Naive thymus-derived CD8-positive, alpha-beta T cell (primary cell): ENCODE measurements at regions not wholly inside any gene's neighbourhood (a gene's known extent, or its start where the extent isn't known, plus 50 kb on each side); places are given as distances from the start of the nearest gene placed in this dataset.

ENCODE experiments used
- ATAC-seq, 2 donors: fragments of 150-1000 bp; cut with Tn5 transposase in 1 of 2; sonication (Bioruptor Pico), chemical (Tn5 transposase) in 1 of 2; 1 replicate in 1 of 2; 2 replicates in 1 of 2; pipeline ENCODE4 v1.10.0; 2021; ENCODE audit warnings: mild to moderate bottlenecking in 2 of 2, moderate library complexity in 2 of 2
- POLR2A ChIA-PET: fragments of 350-600 bp; sonication (Branson Sonifier 250); formaldehyde crosslinking; loops from one replicate; lab custom pipeline; 2021; ENCODE audit warnings: antibody characterized with exemption; lab: Charles Lee
- DNase-seq, 10 donors: peaks; one replicate each; pipeline versions ENCODE4 v3.0.0 to v3.0.0-alpha.2; 2020 to 2022
- H3K27ac Mint-ChIP-seq, 10 donors: one replicate each; pipeline ENCODE4 v1.8.0; 2020 to 2022; ENCODE audit warnings: mild to moderate bottlenecking in 10 of 10, mixed read lengths in 10 of 10, moderate library complexity in 4 of 10, inconsistent platforms in 1 of 10
- H3K27me3 Mint-ChIP-seq, 5 donors: one replicate each; pipeline ENCODE4 v1.8.0; 2021 to 2022; ENCODE audit warnings: mixed read lengths in 5 of 5
- H3K36me3 Mint-ChIP-seq, 3 donors: one replicate each; pipeline ENCODE4 v1.8.0; 2020 to 2022; ENCODE audit warnings: mixed read lengths in 3 of 3, mild to moderate bottlenecking in 2 of 3, inconsistent platforms in 1 of 3
- H3K4me1 Mint-ChIP-seq, 4 donors: one replicate each; pipeline ENCODE4 v1.8.0; 2021 to 2022; ENCODE audit warnings: mixed read lengths in 4 of 4
- H3K4me3 Mint-ChIP-seq, 10 donors: one replicate each; pipeline ENCODE4 v1.8.0; 2020 to 2022; ENCODE audit warnings: mild to moderate bottlenecking in 10 of 10, mixed read lengths in 10 of 10, moderate library complexity in 6 of 10, inconsistent platforms in 1 of 10
- H3K9me3 Mint-ChIP-seq, 9 donors: one replicate each; pipeline ENCODE4 v1.8.0; 2020 to 2022; ENCODE audit warnings: mixed read lengths in 9 of 9, mild to moderate bottlenecking in 3 of 9, inconsistent platforms in 1 of 9, moderate library complexity in 1 of 9

- no peak overlapping the region for H3K4me3 Mint-ChIP-seq
- H3K4me1 Mint-ChIP-seq = peaks cover 0 to 20% (median 8%) of the 10 kb centered on the region in 4 donors
- no peaks in the 10 kb centered on the region for H3K36me3 Mint-ChIP-seq
- POLR2A ChIA-PET = no interaction called here
- ATAC-seq = no peak
- no peaks in the 10 kb centered on the region for H3K9me3 Mint-ChIP-seq
- DNase-seq = no peak
- H3K27me3 Mint-ChIP-seq = peaks cover 0 to 4% (median 0%) of the 10 kb centered on the region in 5 donors
- H3K27ac Mint-ChIP-seq = no peak overlapping the region
These were observed 89.6 kb downstream of the ELAPOR2 start for GRCh38 chr7:86969865-86970264.

GRCh38 chr7:86968618-86969017, 90.8 kb downstream of the ELAPOR2 start:
- H3K27me3 Mint-ChIP-seq = peaks cover 0 to 6% (median 0%) of the 10 kb centered on the region in 5 donors
- DNase-seq = no peak
- peak overlapping the region in 1 of 10 donors; percentile 44 for H3K27ac Mint-ChIP-seq
- H3K9me3 Mint-ChIP-seq = no peaks in the 10 kb centered on the region
- peaks cover 0 to 20% (median 8%) of the 10 kb centered on the region in 4 donors for H3K4me1 Mint-ChIP-seq
- POLR2A ChIA-PET = no interaction called here
- no peaks in the 10 kb centered on the region for H3K36me3 Mint-ChIP-seq
- H3K4me3 Mint-ChIP-seq = no peak overlapping the region
- ATAC-seq = no peak

- POLR2A ChIA-PET = no interaction called here
- no peak for ATAC-seq
- Mint-ChIP-seq H3K27ac (peak overlapping the region in 1 of 10 donors; percentile 7), H3K4me1 (peaks cover 0 to 11% (median 6%) of the 10 kb centered on the region in 4 donors), H3K27me3 (peaks cover 0 to 7% (median 0%) of the 10 kb centered on the region in 5 donors), H3K9me3 (no peaks in the 10 kb centered on the region), H3K36me3 (no peaks in the 10 kb centered on the region), H3K4me3 (peak overlapping the region in 1 of 10 donors; percentile 44)
- DNase-seq = no peak
These were observed 92.5 kb downstream of the ELAPOR2 start for GRCh38 chr7:86966916-86967315.

- H3K36me3 Mint-ChIP-seq = peaks cover 0 to 2% (median 0%) of the 10 kb centered on the region in 3 donors
- DNase-seq = no peak
- no peak overlapping the region for H3K27ac Mint-ChIP-seq
- H3K27me3 Mint-ChIP-seq = peaks cover 0 to 8% (median 5%) of the 10 kb centered on the region in 5 donors
- no peaks in the 10 kb centered on the region for H3K9me3 Mint-ChIP-seq
- POLR2A ChIA-PET = no interaction called here
- H3K4me3 Mint-ChIP-seq = no peak overlapping the region
- peaks cover 0 to 6% (median 2%) of the 10 kb centered on the region in 4 donors for H3K4me1 Mint-ChIP-seq
- no peak for ATAC-seq
These were observed 93.7 kb downstream of the ELAPOR2 start for GRCh38 chr7:86965727-86966120.

- Mint-ChIP-seq H3K4me1 (peaks cover 0 to 5% (median 1%) of the 10 kb centered on the region in 4 donors), H3K4me3 (no peak overlapping the region), H3K27me3 (peaks cover 0 to 9% (median 5%) of the 10 kb centered on the region in 5 donors), H3K36me3 (peaks cover 0 to 2% (median 0%) of the 10 kb centered on the region in 3 donors), H3K9me3 (no peaks in the 10 kb centered on the region), H3K27ac (no peak overlapping the region)
- DNase-seq = no peak
- ATAC-seq = no peak
- POLR2A ChIA-PET = no interaction called here
These were observed 94.3 kb downstream of the ELAPOR2 start for GRCh38 chr7:86964973-86965726.

GRCh38 chr7:86963599-86964230, 95.7 kb downstream of the ELAPOR2 start:
- DNase-seq = no peak
- ATAC-seq = no peak
- H3K4me1 Mint-ChIP-seq = peaks cover 0 to 5% (median 0%) of the 10 kb centered on the region in 4 donors
- H3K36me3 Mint-ChIP-seq = peaks cover 0 to 5% (median 5%) of the 10 kb centered on the region in 3 donors
- H3K27me3 Mint-ChIP-seq = peaks cover 0 to 11% (median 5%) of the 10 kb centered on the region in 5 donors
- no peak overlapping the region for H3K27ac Mint-ChIP-seq
- POLR2A ChIA-PET = no interaction called here
- H3K9me3 Mint-ChIP-seq = peaks cover 0 to 4% (median 0%) of the 10 kb centered on the region in 9 donors
- no peak overlapping the region for H3K4me3 Mint-ChIP-seq

- Mint-ChIP-seq H3K4me1 (peaks cover 0 to 5% (median 0%) of the 10 kb centered on the region in 4 donors), H3K36me3 (peaks cover 0 to 5% (median 5%) of the 10 kb centered on the region in 3 donors), H3K27ac (no peak overlapping the region), H3K4me3 (no peak overlapping the region), H3K9me3 (peaks cover 0 to 4% (median 0%) of the 10 kb centered on the region in 9 donors), H3K27me3 (peaks cover 0 to 11% (median 5%) of the 10 kb centered on the region in 5 donors)
- POLR2A ChIA-PET = no interaction called here
- DNase-seq (no peak), ATAC-seq (no peak)
These were observed 96.8 kb downstream of the ELAPOR2 start for GRCh38 chr7:86962623-86963022.

GRCh38 chr7:86961686-86962085, 97.8 kb downstream of the ELAPOR2 start:
- POLR2A ChIA-PET = no interaction called here
- H3K27ac Mint-ChIP-seq = peak overlapping the region in 1 of 10 donors; percentile 41

GRCh38 chr7:86958380-86958779, 101.1 kb downstream of the ELAPOR2 start:
- DNase-seq (no peak), ATAC-seq (no peak)
- H3K4me3 Mint-ChIP-seq = no peak overlapping the region
- no peak overlapping the region for H3K27ac Mint-ChIP-seq
- H3K27me3 Mint-ChIP-seq = peaks cover 0 to 8% (median 4%) of the 10 kb centered on the region in 5 donors
- POLR2A ChIA-PET = no interaction called here
- peaks cover 0 to 4% (median 0%) of the 10 kb centered on the region in 9 donors for H3K9me3 Mint-ChIP-seq
- peaks cover 0 to 5% (median 5%) of the 10 kb centered on the region in 3 donors for H3K36me3 Mint-ChIP-seq
- H3K4me1 Mint-ChIP-seq = peaks cover 0 to 7% (median 3%) of the 10 kb centered on the region in 4 donors

More at GRCh38 chr7:86961686-86962085, 97.8 kb downstream of the ELAPOR2 start:
- DNase-seq (no peak), ATAC-seq (no peak)
- H3K4me1 Mint-ChIP-seq = peaks cover 0 to 5% (median 0%) of the 10 kb centered on the region in 4 donors
- peaks cover 0 to 10% (median 5%) of the 10 kb centered on the region in 5 donors for H3K27me3 Mint-ChIP-seq
- H3K4me3 Mint-ChIP-seq = no peak overlapping the region
- H3K9me3 Mint-ChIP-seq = peaks cover 0 to 4% (median 0%) of the 10 kb centered on the region in 9 donors
- peaks cover 0 to 5% (median 5%) of the 10 kb centered on the region in 3 donors for H3K36me3 Mint-ChIP-seq

GRCh38 chr7:86956567-86956966, 102.9 kb downstream of the ELAPOR2 start:
- Mint-ChIP-seq H3K9me3 (peaks cover 0 to 4% (median 0%) of the 10 kb centered on the region in 9 donors), H3K4me3 (no peak overlapping the region), H3K4me1 (peaks cover 0 to 7% (median 1%) of the 10 kb centered on the region in 4 donors), H3K36me3 (peaks cover 0 to 5% (median 4%) of the 10 kb centered on the region in 3 donors), H3K27me3 (peaks cover 0 to 4% (median 2%) of the 10 kb centered on the region in 5 donors), H3K27ac (no peak overlapping the region)
- DNase-seq = no peak
- POLR2A ChIA-PET = no interaction called here
- no peak for ATAC-seq

- no peak for DNase-seq
- Mint-ChIP-seq H3K36me3 (peaks cover 0 to 5% (median 3%) of the 10 kb centered on the region in 3 donors), H3K4me3 (no peak overlapping the region), H3K27ac (peak overlapping the region in 1 of 10 donors; percentile 43), H3K27me3 (peaks cover 0 to 4% (median 0%) of the 10 kb centered on the region in 5 donors), H3K9me3 (peaks cover 0 to 4% (median 0%) of the 10 kb centered on the region in 9 donors), H3K4me1 (peaks cover 0 to 7% (median 0%) of the 10 kb centered on the region in 4 donors)
- ATAC-seq = no peak
- POLR2A ChIA-PET = no interaction called here
These were observed 103.5 kb downstream of the ELAPOR2 start for GRCh38 chr7:86955895-86956503.

GRCh38 chr7:86954971-86955370, 104.5 kb downstream of the ELAPOR2 start:
- Mint-ChIP-seq H3K36me3 (peaks cover 0 to 5% (median 3%) of the 10 kb centered on the region in 3 donors), H3K4me3 (no peak overlapping the region), H3K4me1 (peaks cover 0 to 7% (median 0%) of the 10 kb centered on the region in 4 donors), H3K27me3 (peaks cover 0 to under 1% (median 0%) of the 10 kb centered on the region in 5 donors), H3K27ac (no peak overlapping the region), H3K9me3 (peaks cover 0 to 4% (median 0%) of the 10 kb centered on the region in 9 donors)
- POLR2A ChIA-PET = no interaction called here
- DNase-seq = no peak
- ATAC-seq = no peak
